Activated CD8-positive, alpha-beta memory T cell treated with anti-CD3 and anti-CD28 coated beads for 36 hours (primary cell): ENCODE measurements at regions not wholly inside any gene's neighbourhood (a gene's known extent, or its start where the extent isn't known, plus 50 kb on each side); places are given as distances from the start of the nearest gene placed in this dataset.
"Not testable (repeated sequence)": the region's sequence is repeated elsewhere in the genome, so short reads cannot be mapped to it uniquely, and the experiment has no call there.

ENCODE experiments used
- CTCF ChIA-PET: fragments of 350-600 bp; sonication (Branson Sonifier 250); formaldehyde crosslinking; loops from one replicate; lab custom pipeline; 2021; ENCODE audit warnings: antibody characterized with exemption; lab: Charles Lee
- POLR2A ChIA-PET: fragments of 350-600 bp; sonication (Branson Sonifier 250); formaldehyde crosslinking; loops from one replicate; lab custom pipeline; 2021; ENCODE audit warnings: antibody characterized with exemption; lab: Charles Lee

- ChIA-PET CTCF (no interaction called here), POLR2A (no interaction called here)
Measured at GRCh38 chrX:11836284-11836683, 78.2 kb downstream of the MSL3 start.

DNA sequence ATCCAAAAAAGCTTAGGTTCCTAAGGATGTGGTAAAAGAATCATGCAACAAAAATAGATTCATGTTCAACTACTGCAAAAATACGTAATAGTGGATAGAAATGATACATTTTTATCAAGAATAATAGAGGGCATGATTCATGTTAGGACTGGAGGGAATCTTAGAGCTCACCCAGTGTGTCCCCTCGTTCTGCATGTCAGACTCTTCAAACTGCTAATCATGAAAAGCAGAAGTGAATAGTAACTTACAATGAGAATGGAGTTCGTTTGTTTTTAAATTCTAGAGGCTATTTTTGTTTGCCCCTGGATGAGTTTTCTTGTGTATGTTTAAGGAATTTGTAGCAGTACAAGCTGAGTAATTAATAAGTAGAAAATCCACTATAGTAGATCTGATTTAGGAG lies 79.4 kb downstream of the MSL3 start:
- POLR2A ChIA-PET = no interaction called here
- CTCF ChIA-PET = no interaction called here

DNA sequence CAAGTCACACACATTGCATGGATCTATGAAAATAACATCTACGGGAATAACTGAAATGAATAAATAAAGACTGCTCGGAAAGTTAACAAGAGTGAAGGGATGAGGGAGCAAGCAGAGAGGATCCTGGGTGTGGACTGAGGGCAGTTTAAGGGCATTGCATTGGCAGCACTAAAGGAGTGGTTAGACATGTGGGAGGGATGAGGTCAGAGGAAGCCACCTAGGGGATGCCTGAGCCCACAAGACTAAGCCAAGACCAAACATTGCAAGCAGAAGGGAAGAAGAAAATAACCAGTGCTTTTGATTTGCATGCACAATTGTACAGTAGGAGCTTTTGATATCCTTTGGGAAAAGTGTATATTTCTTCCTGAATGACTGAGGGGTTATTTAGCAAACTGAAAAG lies 106.1 kb downstream of the MSL3 start:
- ChIA-PET CTCF (no interaction called here), POLR2A (no interaction called here)

DNA sequence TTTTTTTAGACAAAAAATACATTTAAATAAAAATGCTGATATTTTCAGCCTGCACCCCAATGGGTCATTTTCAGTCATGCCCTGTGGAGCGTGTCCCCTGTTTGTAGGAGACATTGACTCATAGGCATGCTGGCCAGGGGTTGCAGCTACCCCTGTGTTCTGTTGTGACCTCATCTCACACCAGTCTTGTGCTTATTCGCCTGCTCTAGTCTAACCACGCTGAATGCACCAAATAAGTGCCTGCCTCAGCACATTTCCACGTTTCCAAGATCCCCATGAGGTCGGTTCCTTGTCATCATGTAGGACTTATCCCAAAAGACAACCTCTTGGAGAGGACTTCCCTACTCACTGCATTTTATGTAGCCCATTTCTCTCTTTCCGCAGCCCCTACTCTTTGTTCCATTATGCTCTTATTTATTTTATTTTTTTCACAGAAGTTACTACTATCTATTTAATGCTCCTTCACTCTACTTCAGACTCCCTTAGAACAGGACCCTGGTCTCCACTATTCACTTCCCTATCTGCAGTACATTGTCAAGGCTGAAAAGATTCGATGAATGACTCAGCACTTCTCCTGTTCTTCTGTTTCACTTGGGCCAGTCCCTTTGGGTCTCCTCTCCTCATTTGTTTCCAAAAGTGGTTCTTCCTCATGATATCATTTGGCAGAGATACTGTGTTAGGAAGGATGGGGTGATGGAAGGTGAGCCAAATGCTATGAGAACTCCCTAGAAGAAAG lies 109.7 kb downstream of the MSL3 start:
- CTCF ChIA-PET = no interaction called here

DNA sequence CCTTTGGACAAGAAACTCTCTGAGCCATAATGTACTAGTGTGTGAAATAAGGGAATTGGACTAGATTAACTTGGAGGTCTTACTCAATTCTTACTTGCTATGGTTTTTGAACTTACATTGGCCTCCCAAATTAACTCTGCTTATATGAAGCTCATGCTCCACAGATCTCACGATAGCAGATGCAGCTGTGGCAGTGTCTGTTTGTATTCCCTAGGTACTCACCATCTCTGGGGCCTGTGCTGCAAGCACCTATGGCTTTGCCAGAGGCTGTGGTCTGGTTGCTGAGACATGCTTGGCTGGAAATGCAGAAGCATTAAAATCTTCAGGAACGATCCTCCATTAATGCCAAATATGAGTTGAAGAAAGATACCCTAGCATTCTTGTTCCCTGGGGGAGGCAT lies 112.8 kb downstream of the MSL3 start:
- POLR2A ChIA-PET = no interaction called here
- CTCF ChIA-PET = no interaction called here

More for the DNA sequence above, 109.7 kb downstream of the MSL3 start:
- POLR2A ChIA-PET = no interaction called here

DNA sequence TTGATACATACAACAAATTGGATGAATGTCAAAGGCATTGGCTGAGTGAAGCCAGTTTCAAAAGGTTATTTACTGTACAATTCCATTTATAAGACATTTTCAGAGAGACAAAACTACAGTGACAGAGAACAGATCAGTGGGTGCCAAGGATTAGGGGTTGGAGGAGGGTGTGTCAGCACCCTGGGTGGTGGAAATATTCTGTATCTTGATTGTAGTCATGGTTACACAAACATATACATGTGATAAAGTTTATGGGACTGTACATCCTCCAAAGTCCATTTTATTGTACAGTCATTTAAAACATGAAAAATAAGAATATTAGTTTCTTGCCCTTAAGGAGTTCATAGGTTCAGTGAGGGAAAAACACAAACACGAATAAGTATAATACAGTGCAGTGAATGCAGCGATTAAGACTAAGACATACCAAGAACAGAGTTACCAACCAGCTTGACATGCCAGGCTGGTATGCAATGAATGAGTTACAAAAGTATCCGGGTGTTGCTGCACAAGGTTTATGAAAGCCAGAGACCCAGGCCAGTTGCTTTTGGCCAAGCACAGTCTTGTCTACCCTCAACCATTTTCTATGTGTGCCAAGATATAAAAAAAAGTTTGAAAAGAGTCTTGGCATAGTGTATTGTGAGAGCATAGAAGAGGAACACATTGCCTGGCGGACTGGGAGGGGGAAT lies 123.6 kb downstream of the MSL3 start:
- ChIA-PET CTCF (no interaction called here), POLR2A (no interaction called here)

DNA sequence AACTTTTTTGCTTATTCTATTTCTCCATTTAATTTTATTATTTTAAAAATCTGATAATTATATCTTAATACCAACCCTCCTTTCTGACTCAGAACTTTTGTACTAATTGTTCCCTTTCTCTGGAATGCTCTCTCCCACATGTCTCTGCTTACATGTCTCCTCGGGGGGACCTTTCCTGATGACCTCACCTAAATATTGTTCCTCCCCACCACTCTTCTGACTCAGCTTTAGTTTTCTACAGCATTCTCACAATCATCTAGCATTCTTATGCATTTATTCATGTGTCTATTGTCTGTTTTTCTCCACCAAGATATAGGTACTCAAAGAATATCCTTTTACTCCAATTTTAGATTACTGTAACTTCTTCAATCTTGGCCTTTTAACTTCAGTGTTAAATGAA lies 128.7 kb downstream of the MSL3 start:
- ChIA-PET POLR2A (no interaction called here), CTCF (no interaction called here)

- POLR2A ChIA-PET = no interaction called here
- CTCF ChIA-PET = no interaction called here
Measured at GRCh38 chrX:11887175-11887574, 129.1 kb downstream of the MSL3 start.

DNA sequence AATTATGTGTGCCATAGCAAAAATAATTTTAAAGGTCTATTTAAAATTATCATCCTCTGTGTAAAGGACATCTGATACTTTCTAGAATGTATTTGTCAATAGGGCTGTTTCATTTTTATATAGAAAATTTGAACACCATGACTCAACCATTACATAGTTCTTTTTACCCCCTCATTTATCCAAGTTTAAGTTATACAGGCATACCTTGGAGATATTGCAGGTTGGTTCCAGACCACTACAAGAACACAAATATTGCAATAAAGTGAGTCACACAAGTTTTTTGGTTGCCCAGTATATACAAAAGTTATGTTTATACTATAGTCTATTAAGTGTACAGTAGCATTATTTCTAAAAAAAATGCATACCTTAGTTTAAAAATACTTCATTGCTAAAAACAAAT lies 130.4 kb downstream of the MSL3 start:
- ChIA-PET CTCF (no interaction called here), POLR2A (no interaction called here)

DNA sequence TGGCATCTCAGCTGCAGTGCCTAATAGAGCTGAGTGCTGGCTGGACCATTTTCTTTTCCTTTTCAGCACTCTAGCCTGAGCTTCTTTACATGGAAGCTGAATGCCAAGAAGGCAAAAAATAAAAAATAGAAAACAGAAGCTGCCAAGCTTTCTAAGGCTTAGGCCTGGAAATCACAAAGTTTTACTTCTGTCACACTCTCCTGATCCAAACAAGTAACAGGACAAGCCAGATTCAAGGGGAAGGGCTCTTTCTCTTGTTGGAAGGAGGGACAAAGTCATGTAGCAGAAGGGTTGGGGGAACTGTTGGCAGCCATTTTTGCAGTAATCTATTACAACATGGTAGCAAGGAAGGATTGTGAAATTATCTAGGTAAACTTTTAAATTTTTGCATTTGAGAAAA lies 131.8 kb downstream of the MSL3 start:
- CTCF ChIA-PET = no interaction called here
- POLR2A ChIA-PET = no interaction called here

DNA sequence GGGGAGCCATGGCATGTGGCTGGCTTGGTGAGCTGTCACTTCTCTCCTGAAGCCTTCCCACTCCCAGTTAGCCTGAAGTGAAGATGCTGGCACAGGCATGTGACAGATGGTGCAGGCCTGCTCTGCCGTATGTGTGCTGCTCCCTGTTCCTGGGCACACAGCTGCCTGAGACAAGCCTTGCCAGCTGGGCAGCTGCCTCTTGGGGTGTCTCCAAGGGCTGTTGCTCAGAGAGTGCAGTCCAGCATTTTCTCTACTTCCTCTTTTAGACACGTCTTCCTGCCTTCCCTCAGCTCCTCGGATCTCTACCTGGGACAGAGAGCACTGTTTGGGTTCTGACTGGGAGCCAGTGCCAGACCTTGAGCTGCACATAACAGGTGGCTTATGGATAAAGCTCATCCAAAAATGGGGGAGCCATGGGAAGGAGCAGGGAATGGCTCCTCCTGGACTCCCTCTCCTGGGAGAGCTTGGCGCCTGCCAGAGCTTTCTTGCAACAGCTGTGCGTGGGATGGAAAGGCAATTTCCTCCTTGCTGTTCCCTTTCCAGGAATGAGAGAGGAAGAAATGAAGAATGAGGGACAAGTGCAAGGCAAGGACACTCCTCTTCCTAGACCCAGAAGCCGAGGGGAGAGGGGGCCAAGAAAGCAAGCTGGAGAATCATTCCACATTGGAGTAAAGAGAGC lies 132.9 kb downstream of the MSL3 start:
- CTCF ChIA-PET = no interaction called here
- POLR2A ChIA-PET = no interaction called here

DNA sequence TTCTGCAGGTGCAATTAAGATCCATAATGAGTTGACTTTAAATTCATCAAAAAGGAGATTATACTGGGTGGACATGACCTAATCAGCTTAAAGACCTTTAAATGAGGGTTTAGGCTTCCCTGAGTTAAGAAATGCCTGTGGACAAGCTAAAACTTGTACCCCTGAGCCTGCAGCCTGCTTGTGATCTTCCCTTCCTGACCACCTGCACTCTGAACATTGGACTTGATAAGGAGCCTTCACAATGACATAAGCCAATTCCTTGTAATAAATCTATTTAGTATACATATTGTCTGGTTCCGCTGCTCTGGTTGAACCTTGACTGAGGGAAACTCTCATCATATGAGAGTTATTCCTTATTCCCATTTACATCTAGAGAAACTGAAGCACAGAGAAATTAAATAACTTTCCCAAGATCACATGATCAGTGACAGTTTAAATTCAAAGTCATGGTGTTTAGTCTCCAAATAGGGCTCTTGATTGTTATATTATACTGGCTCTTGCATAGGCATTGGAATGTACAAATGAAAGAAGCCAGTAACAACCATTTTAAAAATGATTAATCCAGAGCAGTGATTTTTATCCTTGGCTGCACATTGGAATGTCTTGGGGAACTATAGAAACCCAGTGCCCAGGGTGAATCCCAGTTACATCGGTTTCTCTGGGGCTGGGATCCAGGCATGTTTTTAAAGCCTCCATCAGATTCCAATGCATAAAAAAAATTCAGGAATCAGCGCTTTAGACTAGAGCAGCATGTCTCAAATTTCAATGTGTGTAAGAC lies 136.1 kb downstream of the MSL3 start:
- CTCF ChIA-PET = no interaction called here
- POLR2A ChIA-PET = no interaction called here

DNA sequence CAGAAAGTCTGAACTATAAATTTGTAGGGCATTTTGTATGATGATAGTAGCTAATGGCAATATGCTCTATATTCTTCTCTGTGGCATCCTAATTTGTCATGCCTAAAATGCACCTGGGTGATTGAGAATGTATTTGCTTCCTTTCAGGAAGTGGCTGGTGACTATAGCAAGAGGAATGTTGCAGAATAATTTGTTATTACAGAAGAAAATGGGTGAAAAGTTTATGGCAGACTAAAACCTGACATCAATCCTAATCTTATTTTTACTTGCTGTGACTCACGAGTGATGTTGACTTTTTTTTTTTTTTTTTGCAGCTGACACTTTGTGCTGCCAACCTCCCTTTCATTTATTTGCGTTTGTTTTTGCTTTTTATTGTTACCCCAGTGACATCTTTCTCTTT lies 141.1 kb downstream of the MSL3 start:
- ChIA-PET POLR2A (no interaction called here), CTCF (no interaction called here)

GRCh38 chrX:11905933-11906332 lies 147.9 kb downstream of the MSL3 start:
- CTCF ChIA-PET, POLR2A ChIA-PET: not testable (repeated sequence)

DNA sequence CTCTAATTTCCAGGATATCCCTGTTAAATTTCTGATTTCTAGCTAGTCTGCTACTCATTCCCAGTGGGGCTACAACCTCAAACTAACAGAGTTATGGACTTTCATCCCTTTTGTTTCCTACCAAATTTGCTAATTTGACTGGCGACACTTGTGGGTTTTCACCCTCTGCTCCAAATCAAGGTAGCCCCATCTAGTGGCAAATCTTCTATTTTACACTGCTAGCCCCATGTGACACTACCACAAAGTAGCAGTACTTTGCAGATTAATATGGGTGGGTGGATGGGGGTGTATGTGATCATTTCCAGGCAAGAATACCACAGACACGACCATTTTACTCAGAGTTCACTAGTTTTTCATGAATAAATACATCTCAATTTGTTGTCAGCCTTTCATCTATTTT lies 150.3 kb downstream of the MSL3 start:
- ChIA-PET POLR2A (no interaction called here), CTCF (no interaction called here)

- ChIA-PET POLR2A (no interaction called here), CTCF (no interaction called here)
Measured at GRCh38 chrX:11913001-11913400, 155.0 kb downstream of the MSL3 start.

GRCh38 chrX:11929476-11929875 lies 171.4 kb downstream of the MSL3 start:
- ChIA-PET CTCF (no interaction called here), POLR2A (no interaction called here)

GRCh38 chrX:11932423-11932822 lies 174.4 kb downstream of the MSL3 start:
- POLR2A ChIA-PET = no interaction called here
- CTCF ChIA-PET = no interaction called here

DNA sequence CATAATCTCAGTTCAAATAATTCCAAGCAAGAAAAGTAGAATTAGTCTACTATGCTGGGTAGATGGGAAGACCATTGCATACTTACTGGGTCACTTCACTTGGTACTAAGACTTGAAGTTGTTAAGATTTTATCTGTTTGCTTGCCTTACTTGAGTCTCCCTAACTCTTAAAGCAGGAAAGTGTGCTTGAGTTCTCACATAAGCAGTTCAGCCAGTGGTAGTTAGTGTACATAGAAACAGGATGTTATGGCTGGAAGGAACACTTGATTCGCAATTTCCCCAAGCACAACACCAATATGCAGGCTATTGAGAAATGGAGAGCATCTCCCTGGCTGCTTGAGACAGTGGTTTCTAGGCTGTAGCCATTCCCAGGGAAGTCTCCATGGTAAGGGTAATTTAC lies 176.1 kb downstream of the MSL3 start:
- CTCF ChIA-PET = no interaction called here
- POLR2A ChIA-PET = no interaction called here

DNA sequence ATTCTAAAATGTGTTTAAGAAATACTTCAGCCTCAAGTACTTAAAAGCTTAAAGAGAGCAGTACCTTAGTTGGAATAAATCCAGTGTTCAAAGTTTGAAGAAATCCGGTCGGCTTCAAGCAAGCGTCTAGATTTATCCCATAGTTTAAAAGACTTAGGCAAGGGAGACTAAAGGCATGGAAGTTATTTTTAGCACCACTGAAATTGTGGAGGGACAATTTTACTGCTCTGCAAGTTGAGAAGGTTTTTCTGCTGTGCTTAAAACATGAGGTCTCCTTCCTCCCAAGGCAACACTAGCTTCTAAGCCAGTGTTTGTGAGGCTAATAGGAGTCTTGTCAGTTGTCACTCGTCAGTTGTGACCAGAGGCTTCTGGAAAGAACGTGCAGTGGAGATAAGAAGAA lies 183.5 kb downstream of the MSL3 start:
- ChIA-PET CTCF (no interaction called here), POLR2A (no interaction called here)
